Activated CD4-positive, alpha-beta T cell treated with anti-CD3 and anti-CD28 coated beads for 48 hours (primary cell): ENCODE measurements at regions not wholly inside any gene's neighbourhood (a gene's known extent, or its start where the extent isn't known, plus 50 kb on each side); places are given as distances from the start of the nearest gene placed in this dataset.
"Not testable (repeated sequence)": the region's sequence is repeated elsewhere in the genome, so short reads cannot be mapped to it uniquely, and the experiment has no call there.

Experiments used
- DNase-seq: peaks from one replicate; pipeline ENCODE4 v3.0.0-alpha.2; 2020

- no peak for DNase-seq
These were observed 376.2 kb upstream of the GRAMD2B start for GRCh38 chr5:126046846-126047571.

GRCh38 chr5:126052120-126052519 is 371.1 kb upstream of the GRAMD2B start:
- no peak for DNase-seq

GRCh38 chr5:126052791-126053190 is 370.4 kb upstream of the GRAMD2B start:
- DNase-seq = no peak

GRCh38 chr5:126053630-126054029 is 369.6 kb upstream of the GRAMD2B start:
- no peak for DNase-seq

GRCh38 chr5:126054577-126055347 is 368.4 kb upstream of the GRAMD2B start:
- no peak for DNase-seq

GRCh38 chr5:126055348-126055729 is 367.9 kb upstream of the GRAMD2B start:
- DNase-seq = no peak

- DNase-seq = no peak
These were observed 366.9 kb upstream of the GRAMD2B start for GRCh38 chr5:126056352-126056751.

- no peak for DNase-seq
These were observed 366.2 kb upstream of the GRAMD2B start for GRCh38 chr5:126056851-126057622.

- DNase-seq = not testable (repeated sequence)
These were observed 364.8 kb upstream of the GRAMD2B start for GRCh38 chr5:126058392-126058791.

GRCh38 chr5:126062398-126063221 is 360.6 kb upstream of the GRAMD2B start:
- DNase-seq = no peak

GRCh38 chr5:126065061-126065460 is 358.1 kb upstream of the GRAMD2B start:
- DNase-seq = no peak

GRCh38 chr5:126066836-126067235 is 356.4 kb upstream of the GRAMD2B start:
- no peak for DNase-seq

- DNase-seq = no peak
These were observed 355.8 kb upstream of the GRAMD2B start for GRCh38 chr5:126067404-126067803.

GRCh38 chr5:126069329-126069728 is 353.9 kb upstream of the GRAMD2B start:
- DNase-seq = no peak

- DNase-seq = no peak
These were observed 352.7 kb upstream of the GRAMD2B start for GRCh38 chr5:126070481-126070880.

GRCh38 chr5:126074538-126074937 is 348.7 kb upstream of the GRAMD2B start:
- DNase-seq = no peak

GRCh38 chr5:126079266-126079665 is 343.9 kb upstream of the GRAMD2B start:
- no peak for DNase-seq

GRCh38 chr5:126081209-126081608 is 342.0 kb upstream of the GRAMD2B start:
- DNase-seq = no peak

GRCh38 chr5:126093041-126093440 is 330.2 kb upstream of the GRAMD2B start:
- DNase-seq = no peak

- no peak for DNase-seq
These were observed 329.5 kb upstream of the GRAMD2B start for GRCh38 chr5:126093718-126094117.

- no peak for DNase-seq
These were observed 328.2 kb upstream of the GRAMD2B start for GRCh38 chr5:126094991-126095390.

- DNase-seq = no peak
These were observed 326.7 kb upstream of the GRAMD2B start for GRCh38 chr5:126096442-126097006.
